ENCODE measurements at regions not wholly inside any gene's neighbourhood (a gene's known extent, or its start where the extent isn't known, plus 50 kb on each side); places are given as distances from the start of the nearest gene placed in this dataset.
"Not testable (repeated sequence)": the region's sequence is repeated elsewhere in the genome, so short reads cannot be mapped to it uniquely, and the experiment has no call there.

GRCh38 chr13:30525212-30525611 lies 59.5 kb upstream of the HMGB1 start:
- not testable (repeated sequence) for TF ChIP-seq EZH2 (IDR thresholded peaks at IDR 0.05; ENCODE audit: borderline replicate concordance, low read depth, low read length, severe bottlenecking); CTCF (IDR thresholded peaks at IDR 0.05; ENCODE audit: extremely low read depth in 1 of 2, insufficient read depth in 1 of 2, low read depth in 1 of 2, low read length in 2 of 2)
